ENCODE measurements at regions not wholly inside any gene's neighbourhood (a gene's known extent, or its start where the extent isn't known, plus 50 kb on each side); places are given as distances from the start of the nearest gene placed in this dataset.
"Not testable (repeated sequence)": the region's sequence is repeated elsewhere in the genome, so short reads cannot be mapped to it uniquely, and the experiment has no call there.

- Histone ChIP-seq H4K20me1 (ENCODE audit: insufficient read depth, low read length) (peaks cover 17% of the 10 kb centered on the region), H3K79me2 (ENCODE audit: insufficient read depth, low read length) (peaks cover 67% of the 10 kb centered on the region), H3K36me3 (ENCODE audit: insufficient read depth, low read length) (no peaks in the 10 kb centered on the region), H2AFZ (ENCODE audit: low read length) (no peak overlapping the region), H3K4me1 (ENCODE audit: insufficient read depth, low read length) (peaks cover 8% of the 10 kb centered on the region), H3K27me3 (ENCODE audit: insufficient read depth, low read length) (no peaks in the 10 kb centered on the region), H3K4me3 (ENCODE audit: insufficient read depth, low read length) (no peak overlapping the region), H3K9me3 (ENCODE audit: low read depth, low read length) (no peaks in the 10 kb centered on the region), H3K27ac (ENCODE audit: low read depth, low read length) (no peak overlapping the region), H3K4me2 (ENCODE audit: insufficient read depth, low read length) (no peak overlapping the region)
- no peak for TF ChIP-seq CTCF (IDR thresholded peaks at IDR 0.05; ENCODE audit: extremely low read depth, low read depth, low read length)
- no peak for DNase-seq (ENCODE audit: insufficient read length, low spot score, missing footprints)
Observed at GRCh38 chr17:45581860-45582259, 91.3 kb upstream of the PLEKHM1 start.

- peak overlapping the region; percentile 94 for H3K4me2 ChIP-seq (ENCODE audit: insufficient read depth, low read length)
- DNase-seq (ENCODE audit: insufficient read length, low spot score, missing footprints), result peak; percentile 92
- peaks cover 2% of the 10 kb centered on the region for H3K36me3 ChIP-seq (ENCODE audit: insufficient read depth, low read length)
- H3K4me3 ChIP-seq (ENCODE audit: insufficient read depth, low read length), result peak overlapping the region; percentile 89
- H3K27ac ChIP-seq (ENCODE audit: low read depth, low read length), result peak overlapping the region; percentile 73
- TF ChIP-seq CTCF (IDR thresholded peaks at IDR 0.05; ENCODE audit: extremely low read depth, low read depth, low read length), result no peak
- H3K27me3 ChIP-seq (ENCODE audit: insufficient read depth, low read length), result no peaks in the 10 kb centered on the region
- peak overlapping the region; percentile 96 for H2AFZ ChIP-seq (ENCODE audit: low read length)
- H4K20me1 ChIP-seq (ENCODE audit: insufficient read depth, low read length), result peaks cover 8% of the 10 kb centered on the region
- no peaks in the 10 kb centered on the region for H3K9me3 ChIP-seq (ENCODE audit: low read depth, low read length)
- H3K4me1 ChIP-seq (ENCODE audit: insufficient read depth, low read length), result peaks cover 8% of the 10 kb centered on the region
- peaks cover 45% of the 10 kb centered on the region for H3K79me2 ChIP-seq (ENCODE audit: insufficient read depth, low read length)
Observed at GRCh38 chr17:45584092-45585036, 93.8 kb upstream of the PLEKHM1 start.

- H3K4me3 ChIP-seq (ENCODE audit: insufficient read depth, low read length), result peak overlapping the region; percentile 89
- H3K27ac ChIP-seq (ENCODE audit: low read depth, low read length); H3K27me3 ChIP-seq (ENCODE audit: insufficient read depth, low read length); H3K4me1 ChIP-seq (ENCODE audit: insufficient read depth, low read length); H4K20me1 ChIP-seq (ENCODE audit: insufficient read depth, low read length); H3K9me3 ChIP-seq (ENCODE audit: low read depth, low read length); H3K36me3 ChIP-seq (ENCODE audit: insufficient read depth, low read length): not testable (repeated sequence)
- peak; percentile 30 for TF ChIP-seq CTCF (IDR thresholded peaks at IDR 0.05; ENCODE audit: extremely low read depth, low read depth, low read length)
- H3K4me2 ChIP-seq (ENCODE audit: insufficient read depth, low read length), result peak overlapping the region; percentile 94
- DNase-seq (ENCODE audit: insufficient read length, low spot score, missing footprints), result peak; percentile 89
- peaks cover 37% of the 10 kb centered on the region for H3K79me2 ChIP-seq (ENCODE audit: insufficient read depth, low read length)
- H2AFZ ChIP-seq (ENCODE audit: low read length), result peak overlapping the region; percentile 8
Observed at GRCh38 chr17:45585037-45585733, 94.7 kb upstream of the PLEKHM1 start.

- peak overlapping the region; percentile 8 for H2AFZ ChIP-seq (ENCODE audit: low read length)
- not testable (repeated sequence) for H4K20me1 ChIP-seq (ENCODE audit: insufficient read depth, low read length); H3K36me3 ChIP-seq (ENCODE audit: insufficient read depth, low read length); H3K27me3 ChIP-seq (ENCODE audit: insufficient read depth, low read length); H3K9me3 ChIP-seq (ENCODE audit: low read depth, low read length); H3K27ac ChIP-seq (ENCODE audit: low read depth, low read length); H3K4me1 ChIP-seq (ENCODE audit: insufficient read depth, low read length)
- DNase-seq (ENCODE audit: insufficient read length, low spot score, missing footprints), result peak; percentile 45
- peaks cover 32% of the 10 kb centered on the region for H3K79me2 ChIP-seq (ENCODE audit: insufficient read depth, low read length)
- peak overlapping the region; percentile 89 for H3K4me3 ChIP-seq (ENCODE audit: insufficient read depth, low read length)
- peak overlapping the region; percentile 43 for H3K4me2 ChIP-seq (ENCODE audit: insufficient read depth, low read length)
Observed at GRCh38 chr17:45585794-45586650, 95.5 kb upstream of the PLEKHM1 start.

- H4K20me1 ChIP-seq (ENCODE audit: insufficient read depth, low read length); H3K9me3 ChIP-seq (ENCODE audit: low read depth, low read length); H3K4me1 ChIP-seq (ENCODE audit: insufficient read depth, low read length); H3K27me3 ChIP-seq (ENCODE audit: insufficient read depth, low read length); H3K4me2 ChIP-seq (ENCODE audit: insufficient read depth, low read length); H3K4me3 ChIP-seq (ENCODE audit: insufficient read depth, low read length); H3K36me3 ChIP-seq (ENCODE audit: insufficient read depth, low read length); DNase-seq (ENCODE audit: insufficient read length, low spot score, missing footprints); H3K27ac ChIP-seq (ENCODE audit: low read depth, low read length); H2AFZ ChIP-seq (ENCODE audit: low read length): not testable (repeated sequence)
- peaks cover 26% of the 10 kb centered on the region for H3K79me2 ChIP-seq (ENCODE audit: insufficient read depth, low read length)
Observed at GRCh38 chr17:45586651-45586934, 96.1 kb upstream of the PLEKHM1 start.
